Kidney (tissue), 13 donors: ENCODE measurements at regions not wholly inside any gene's neighbourhood (a gene's known extent, or its start where the extent isn't known, plus 50 kb on each side); places are given as distances from the start of the nearest gene placed in this dataset.

Experiments used
- DNase-seq, 5 donors: peaks; one replicate each; pipeline ENCODE4 v3.0.0-alpha.2; 2013 to 2020
- FAIRE-seq: peaks from 2 replicates; lab custom pipeline; 2012; peaks lifted over from hg19 to GRCh38; lab: Jason Lieb, UNC
- H3K27ac ChIP-seq, 2 donors: one replicate each; pipeline ENCODE4 v1.7.0; 2013; ENCODE audit warnings: low read depth in 2 of 2, low read length in 2 of 2, inconsistent platforms in 1 of 2
- H3K27me3 ChIP-seq: one replicate; pipeline ENCODE4 v1.7.1; 2013; ENCODE audit warnings: low read length, inconsistent platforms; ENCODE audit not compliant: control insufficient read depth, insufficient read depth
- H3K36me3 ChIP-seq, 3 donors: one replicate each; pipeline versions ENCODE4 v1.7.0 to v1.7.1; 2013; ENCODE audit warnings: low read length in 3 of 3, control low read depth in 1 of 3, inconsistent platforms in 1 of 3; ENCODE audit not compliant: insufficient read depth in 3 of 3, control insufficient read depth in 2 of 3
- H3K4me1 ChIP-seq, 3 donors: one replicate each; pipeline versions ENCODE4 v1.7.0 to v1.7.1; 2013; ENCODE audit warnings: low read length in 3 of 3, inconsistent platforms in 1 of 3, low read depth in 1 of 3; ENCODE audit not compliant: control insufficient read depth in 2 of 3, insufficient read depth in 2 of 3
- H3K4me3 ChIP-seq, 3 donors: one replicate each; pipeline versions ENCODE4 v1.7.0 to v1.8.1; 2013; ENCODE audit warnings: low read length in 3 of 3, control low read depth in 1 of 3, inconsistent platforms in 1 of 3
- H3K9ac ChIP-seq, 3 donors: one replicate each; pipeline versions ENCODE4 v1.7.0 to v1.7.1; 2013; ENCODE audit warnings: low read length in 3 of 3, control low read depth in 1 of 3, inconsistent platforms in 1 of 3
- H3K9me3 ChIP-seq, 3 donors: one replicate each; pipeline versions ENCODE4 v1.7.0 to v1.7.1; 2013; ENCODE audit warnings: low read length in 3 of 3, control low read depth in 1 of 3, inconsistent platforms in 1 of 3; ENCODE audit not compliant: control insufficient read depth in 2 of 3, insufficient read depth in 1 of 3
- CTCF ChIP-seq: IDR thresholded peaks from 3 replicates; pipeline ENCODE4 v1.5.1; 2012; ENCODE audit warnings: mild to moderate bottlenecking, moderate library complexity, borderline replicate concordance; ENCODE audit not compliant: insufficient read depth; ENCODE audit errors: extremely low read depth
- intact Hi-C: fragments of 100-400 bp; cut with DNase I; formaldehyde crosslinking; loops from one replicate; pipeline ENCODE4 v1.11.1; 2022
- donor health status: control.
- donor health status: control.
- donor health status: control.
- donor health status: control.
- donor health status: control.
- donor health status: DM: yes; HTN: yes; CAD: no.
- donor health status: Normal renal cell carcinoma (clear cell type).

GRCh38 chr18:76548541-76548940 is 53.5 kb upstream of the ZNF516 start:
- no peak for FAIRE-seq
- H3K36me3 ChIP-seq = no peaks in the 10 kb centered on the region
- H3K4me3 ChIP-seq = no peak overlapping the region
- no peaks in the 10 kb centered on the region for H3K9me3 ChIP-seq
- no peak overlapping the region for H3K9ac ChIP-seq
- intact Hi-C loops = no loop called here
- H3K4me1 ChIP-seq = no peaks in the 10 kb centered on the region
- TF ChIP-seq CTCF = no peak
- H3K27ac ChIP-seq = no peak overlapping the region
- DNase-seq = no peak
- H3K27me3 ChIP-seq = no peaks in the 10 kb centered on the region

GRCh38 chr18:76547296-76547695 is 52.3 kb upstream of the ZNF516 start:
- Histone ChIP-seq H3K27ac (no peak overlapping the region), H3K4me1 (no peaks in the 10 kb centered on the region), H3K4me3 (no peak overlapping the region), H3K36me3 (no peaks in the 10 kb centered on the region), H3K27me3 (no peaks in the 10 kb centered on the region), H3K9me3 (no peaks in the 10 kb centered on the region), H3K9ac (no peak overlapping the region)
- intact Hi-C loops = no loop called here
- FAIRE-seq (no peak), DNase-seq (no peak)
- no peak for TF ChIP-seq CTCF

GRCh38 chr18:76546436-76546835 is 51.4 kb upstream of the ZNF516 start:
- TF ChIP-seq CTCF = no peak

GRCh38 chr18:76546088-76546435 is 51.0 kb upstream of the ZNF516 start:
- Histone ChIP-seq H3K9ac (no peak overlapping the region), H3K4me1 (no peaks in the 10 kb centered on the region), H3K27ac (no peak overlapping the region), H3K36me3 (no peaks in the 10 kb centered on the region), H3K9me3 (no peaks in the 10 kb centered on the region), H3K4me3 (no peak overlapping the region), H3K27me3 (no peaks in the 10 kb centered on the region)
- intact Hi-C loops = no loop called here
- no peak for FAIRE-seq
- DNase-seq = no peak
- no peak for TF ChIP-seq CTCF

More at GRCh38 chr18:76546436-76546835, 51.4 kb upstream of the ZNF516 start:
- FAIRE-seq (no peak), DNase-seq (no peak)
- Histone ChIP-seq H3K4me1 (no peaks in the 10 kb centered on the region), H3K4me3 (no peak overlapping the region), H3K9me3 (no peaks in the 10 kb centered on the region), H3K36me3 (no peaks in the 10 kb centered on the region), H3K27me3 (no peaks in the 10 kb centered on the region), H3K27ac (no peak overlapping the region), H3K9ac (no peak overlapping the region)
- intact Hi-C loops = no loop called here
